A204.1 (cell line): ENCODE measurements at regions not wholly inside any gene's neighbourhood (a gene's known extent, or its start where the extent isn't known, plus 50 kb on each side); places are given as distances from the start of the nearest gene placed in this dataset.

Source experiments
- FAIRE-seq: peaks from 2 replicates; lab custom pipeline; 2012; peaks lifted over from hg19 to GRCh38; lab: Jason Lieb, UNC

DNA sequence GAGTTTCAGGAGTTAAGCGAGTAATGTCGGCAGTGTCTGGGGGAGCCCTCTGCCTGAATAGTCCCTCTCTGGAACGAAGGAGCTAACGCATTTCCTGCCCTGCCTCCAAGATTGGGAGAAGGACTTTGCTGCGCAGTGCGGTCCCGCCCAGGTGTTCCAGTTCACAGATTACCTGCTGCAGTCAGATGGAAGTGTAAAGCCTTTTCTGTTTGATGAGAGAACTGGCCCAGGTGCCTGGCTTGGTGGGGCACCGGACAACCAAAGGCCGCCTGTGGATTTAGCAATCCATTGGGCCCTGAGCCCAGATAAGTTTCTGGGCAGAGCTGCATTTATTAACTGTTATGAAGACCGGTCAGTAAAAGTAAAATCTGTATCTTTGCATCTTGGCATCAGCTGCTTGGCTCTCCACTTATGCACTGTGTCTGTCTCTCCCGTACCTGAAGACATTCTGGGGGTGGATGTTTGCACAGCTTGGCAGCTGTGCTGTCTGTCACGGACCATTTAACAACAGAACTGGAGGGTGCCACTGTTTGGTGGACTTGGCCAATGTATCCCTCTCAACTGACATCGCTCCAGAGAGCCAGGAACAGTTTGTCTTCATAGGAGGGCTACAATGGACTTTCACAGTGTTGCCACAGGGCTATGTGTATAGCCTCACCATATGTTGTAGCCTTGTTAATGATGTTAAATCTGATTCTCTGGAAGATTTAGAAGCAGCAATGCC is 654.7 kb upstream of the ZWINT start:
- no peak for FAIRE-seq

GRCh38 chr10:57015187-57015586 is 654.1 kb upstream of the ZWINT start:
- FAIRE-seq, result no peak

DNA sequence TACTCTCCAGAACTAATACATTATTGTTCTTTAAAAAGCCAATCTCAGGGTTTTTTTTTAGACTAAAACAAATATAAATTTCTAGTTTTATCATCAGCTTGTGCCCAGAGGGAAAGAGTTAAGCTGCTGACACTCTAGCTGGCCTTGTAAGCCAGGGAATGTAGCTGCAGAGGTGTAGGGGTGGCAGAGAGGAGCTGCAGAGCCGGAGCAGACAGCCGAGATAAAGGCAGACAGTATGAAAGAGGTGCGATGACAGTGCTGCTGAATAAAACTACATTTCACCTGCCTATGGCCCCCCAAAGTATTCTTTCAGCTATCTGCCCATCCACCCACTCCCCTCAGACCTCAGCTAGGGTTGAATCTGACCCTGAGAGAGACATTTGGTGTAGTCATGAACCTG is 653.7 kb upstream of the ZWINT start:
- no peak for FAIRE-seq

GRCh38 chr10:57008189-57008588 is 647.1 kb upstream of the ZWINT start:
- no peak for FAIRE-seq

DNA sequence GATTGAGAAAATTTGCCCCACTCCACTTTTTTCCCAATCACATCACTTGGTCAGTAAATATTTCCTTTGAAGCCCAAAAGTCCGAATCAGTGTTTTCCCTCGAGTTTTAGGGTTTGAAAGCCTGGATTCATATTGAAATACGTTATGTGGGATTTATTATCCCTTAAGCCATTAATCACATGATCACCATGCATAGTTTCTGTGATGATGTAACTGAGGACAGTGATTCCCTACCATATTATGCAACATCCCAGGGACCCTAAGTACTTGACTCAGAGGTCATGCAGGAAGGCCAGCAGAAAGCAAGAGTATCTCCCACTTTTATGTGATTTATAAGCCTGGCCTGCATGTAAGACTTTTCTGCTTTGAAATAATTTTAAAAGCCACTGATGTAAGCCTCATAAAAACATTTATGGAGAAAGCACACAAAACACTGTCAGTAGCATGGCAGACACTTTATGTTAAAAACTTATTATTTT is 630.6 kb upstream of the ZWINT start:
- FAIRE-seq, result no peak

GRCh38 chr10:56975513-56975912 is 614.5 kb upstream of the ZWINT start:
- FAIRE-seq, result no peak

- no peak for FAIRE-seq
These were observed 612.7 kb upstream of the ZWINT start for GRCh38 chr10:56973766-56974165.

GRCh38 chr10:56943221-56943755 is 582.2 kb upstream of the ZWINT start:
- no peak for FAIRE-seq

GRCh38 chr10:56934515-56934914 is 573.5 kb upstream of the ZWINT start:
- FAIRE-seq, result no peak

GRCh38 chr10:56928714-56929113 is 567.7 kb upstream of the ZWINT start:
- FAIRE-seq, result peak; percentile 9

DNA sequence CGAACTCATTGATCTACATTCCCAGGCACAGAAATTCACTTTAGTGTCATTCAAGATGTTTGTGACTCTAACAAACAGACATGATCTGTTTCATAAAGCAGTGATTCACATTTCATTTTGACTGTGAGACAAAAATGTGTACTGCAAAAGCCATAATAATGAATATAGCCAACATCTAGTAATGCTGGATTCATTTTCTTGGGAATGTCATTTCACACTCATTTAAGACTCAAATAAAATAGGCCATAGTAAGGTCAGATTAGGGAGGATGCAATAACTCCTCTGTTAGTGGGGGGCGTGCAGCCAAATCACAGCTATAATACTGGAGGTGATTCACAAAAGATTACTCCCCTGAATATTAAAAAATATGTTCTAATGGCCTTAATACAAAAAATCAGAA is 566.6 kb upstream of the ZWINT start:
- no peak for FAIRE-seq

DNA sequence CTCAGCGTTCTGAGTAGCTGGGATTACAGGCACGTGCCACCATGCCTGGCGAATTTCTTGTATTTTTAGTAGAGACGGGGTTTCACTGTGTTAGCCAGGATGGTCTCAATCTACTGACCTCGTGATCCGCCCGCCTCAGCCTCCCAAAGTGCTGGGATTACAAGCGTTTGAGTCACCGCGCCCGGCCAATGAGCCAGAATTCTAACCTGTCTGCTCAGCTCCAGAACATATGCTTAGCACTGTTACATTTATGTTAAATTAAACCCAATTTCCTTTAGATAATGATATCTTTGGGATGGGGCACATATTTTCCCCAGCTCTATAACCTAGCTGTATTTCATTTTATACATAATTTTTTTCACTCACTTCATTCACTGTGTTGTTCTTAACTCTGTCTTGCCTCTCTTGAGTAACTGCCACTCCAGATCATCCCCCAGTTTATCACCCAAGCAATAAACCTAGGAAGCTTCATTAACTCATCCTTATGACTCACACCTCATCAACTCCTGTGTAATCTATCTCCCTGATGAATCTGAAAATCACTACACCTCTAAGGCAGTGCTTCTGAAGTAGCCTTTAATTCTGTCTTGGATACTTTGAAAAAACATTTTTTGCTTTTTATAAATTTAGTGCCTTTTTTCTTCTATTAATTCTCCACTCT is 559.7 kb upstream of the ZWINT start:
- no peak for FAIRE-seq

GRCh38 chr10:56912043-56912442 is 551.0 kb upstream of the ZWINT start:
- FAIRE-seq, result no peak

DNA sequence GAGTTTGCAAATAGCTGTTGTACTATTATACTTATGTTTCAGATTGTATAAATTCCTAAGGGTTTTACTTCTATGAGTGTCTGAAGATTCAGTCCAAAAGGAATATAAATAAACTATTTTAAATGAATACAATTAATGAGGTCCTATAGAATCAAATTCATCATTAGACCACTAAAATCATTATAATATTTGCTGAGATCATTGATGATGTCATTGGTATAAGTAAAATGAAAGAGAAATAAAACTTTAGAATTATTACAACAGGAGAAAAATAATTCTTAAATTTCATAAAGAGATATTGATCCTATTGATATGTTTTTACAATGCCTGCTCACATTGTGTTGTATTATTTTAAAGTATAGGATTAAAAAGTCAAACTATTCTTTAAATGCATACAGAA is 544.0 kb upstream of the ZWINT start:
- FAIRE-seq, result no peak

- no peak for FAIRE-seq
These were observed 541.5 kb upstream of the ZWINT start for GRCh38 chr10:56902554-56902953.

GRCh38 chr10:56895306-56895705 is 534.2 kb upstream of the ZWINT start:
- FAIRE-seq, result no peak

DNA sequence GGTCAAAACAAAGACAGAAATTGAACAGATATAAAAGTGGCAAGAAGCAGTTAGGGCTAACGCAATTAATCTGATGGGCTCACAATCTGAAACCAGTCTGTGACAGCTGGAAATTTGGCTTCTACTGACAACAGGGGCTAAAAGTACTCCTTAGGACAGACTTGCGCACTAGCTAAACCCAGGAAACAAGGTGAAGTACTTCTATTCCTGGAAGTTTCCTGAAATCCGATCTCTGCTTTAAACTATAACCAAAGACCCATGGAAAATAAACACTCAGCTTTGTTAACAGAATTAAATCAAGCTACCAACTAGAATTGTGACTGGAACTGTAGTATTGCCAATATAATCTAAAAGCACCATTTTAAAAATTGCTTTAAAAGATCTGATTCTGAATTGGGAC is 520.2 kb upstream of the ZWINT start:
- FAIRE-seq, result no peak

GRCh38 chr10:56880606-56881005 is 519.5 kb upstream of the ZWINT start:
- no peak for FAIRE-seq

- FAIRE-seq, result no peak
These were observed 513.9 kb upstream of the ZWINT start for GRCh38 chr10:56874950-56875349.

GRCh38 chr10:56871160-56871668 is 510.2 kb upstream of the ZWINT start:
- no peak for FAIRE-seq

GRCh38 chr10:56867236-56867635 is 506.2 kb upstream of the ZWINT start:
- no peak for FAIRE-seq

DNA sequence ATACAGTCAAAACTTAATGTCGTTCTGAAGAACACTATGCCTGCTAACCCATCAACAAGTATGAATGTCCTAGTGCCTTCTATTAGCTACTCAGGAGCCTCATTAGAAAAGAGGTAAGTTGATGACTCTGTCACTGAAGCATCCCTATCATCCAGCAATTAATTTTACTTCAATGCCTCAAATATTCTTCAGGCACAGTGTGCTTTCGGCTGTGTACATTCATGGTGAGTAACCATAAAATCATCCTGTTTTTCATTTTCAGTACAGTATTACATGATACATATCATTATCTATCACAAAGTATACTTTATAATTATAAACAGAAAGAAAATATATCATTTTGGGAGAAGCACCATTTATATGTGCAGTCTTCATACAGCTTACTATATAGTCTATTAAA is 495.5 kb upstream of the ZWINT start:
- FAIRE-seq, result no peak

DNA sequence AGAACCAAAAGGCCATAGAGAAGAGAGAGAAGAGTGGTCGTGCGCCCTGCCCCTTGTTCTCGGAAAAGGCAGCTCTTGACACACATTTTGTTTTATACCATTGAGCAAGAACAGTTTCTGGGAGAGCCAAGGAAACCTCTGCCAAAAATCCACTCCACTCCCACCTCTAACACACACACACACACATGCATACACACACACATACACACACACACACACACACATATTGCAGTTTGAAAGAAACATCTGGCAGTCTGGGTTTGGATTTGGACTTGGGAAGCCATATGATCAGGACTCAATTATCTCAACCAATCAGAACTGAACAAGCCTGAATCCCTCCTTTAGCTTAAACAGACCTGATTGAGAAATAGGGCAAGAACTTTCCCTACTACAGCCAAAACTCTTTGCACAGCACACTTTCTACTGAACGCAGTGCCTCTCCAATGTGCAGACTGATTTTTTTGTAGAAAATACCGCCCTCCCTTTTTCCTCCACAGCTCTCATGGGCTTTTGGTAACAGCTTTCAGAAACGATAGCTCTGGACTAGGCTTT is 484.0 kb upstream of the ZWINT start:
- no peak for FAIRE-seq
